Renal cortex interstitium (tissue), 11 donors: ENCODE measurements at regions not wholly inside any gene's neighbourhood (a gene's known extent, or its start where the extent isn't known, plus 50 kb on each side); places are given as distances from the start of the nearest gene placed in this dataset.

Source experiments
- DNase-seq, 11 donors: peaks; one replicate each; pipeline ENCODE4 v3.0.0-alpha.2; 2013; ENCODE audit warnings: low read depth in 9 of 11, low spot score in 4 of 11; ENCODE audit errors: extremely low read depth in 1 of 11

GRCh38 chr16:56097306-56097705, 94.0 kb upstream of the GNAO1 start:
- no peak for DNase-seq

GRCh38 chr16:56094231-56094630, 97.1 kb upstream of the GNAO1 start:
- no peak for DNase-seq

- DNase-seq, result no peak
Observed at GRCh38 chr16:56093055-56093454, 98.2 kb upstream of the GNAO1 start.

GRCh38 chr16:56090076-56090475, 101.2 kb upstream of the GNAO1 start:
- no peak for DNase-seq

- no peak for DNase-seq
Observed at GRCh38 chr16:56087626-56088025, 103.7 kb upstream of the GNAO1 start.

- no peak for DNase-seq
Observed at GRCh38 chr16:56081371-56081770, 109.9 kb upstream of the GNAO1 start.

- no peak for DNase-seq
Observed at GRCh38 chr16:56075732-56076388, 115.4 kb upstream of the GNAO1 start.

- no peak for DNase-seq
Observed at GRCh38 chr16:56073508-56073907, 117.8 kb upstream of the GNAO1 start.

- DNase-seq, result no peak
Observed at GRCh38 chr16:56072096-56072495, 119.2 kb upstream of the GNAO1 start.

- DNase-seq, result no peak
Observed at GRCh38 chr16:56068816-56069215, 122.5 kb upstream of the GNAO1 start.

- DNase-seq, result no peak
Observed at GRCh38 chr16:56068314-56068713, 123.0 kb upstream of the GNAO1 start.

GRCh38 chr16:56067406-56067805, 123.9 kb upstream of the GNAO1 start:
- no peak for DNase-seq

- no peak for DNase-seq
Observed at GRCh38 chr16:56066617-56067016, 124.7 kb upstream of the GNAO1 start.

GRCh38 chr16:56063111-56063510, 128.2 kb upstream of the GNAO1 start:
- no peak for DNase-seq

- no peak for DNase-seq
Observed at GRCh38 chr16:56057151-56057550, 134.1 kb upstream of the GNAO1 start.

- no peak for DNase-seq
Observed at GRCh38 chr16:56050916-56051315, 140.4 kb upstream of the GNAO1 start.

GRCh38 chr16:56048425-56049105, 142.7 kb upstream of the GNAO1 start:
- DNase-seq, result no peak

- no peak for DNase-seq
Observed at GRCh38 chr16:56047307-56048234, 143.7 kb upstream of the GNAO1 start.

GRCh38 chr16:56042416-56042815, 148.9 kb upstream of the GNAO1 start:
- no peak for DNase-seq

- DNase-seq, result peak in 5 of 11 donors; percentile 7 to 18 (median 9)
Observed at GRCh38 chr16:56041556-56042140, 149.6 kb upstream of the GNAO1 start.
